CD14-positive monocyte (primary cell): ENCODE measurements at regions not wholly inside any gene's neighbourhood (a gene's known extent, or its start where the extent isn't known, plus 50 kb on each side); places are given as distances from the start of the nearest gene placed in this dataset.
A peak's percentile ranks its signal among the peaks of the same experiment; 100 is the strongest.

Experiments
- DNase-seq, 3 donors: peaks; one replicate each; pipeline ENCODE4 v3.0.0-alpha.2; 2011 to 2022
- H2AFZ ChIP-seq: 2 replicates; pipeline ENCODE4 v1.6.0; 2012; ENCODE audit warnings: mild to moderate bottlenecking, low read depth, low read length, inconsistent platforms; ENCODE audit not compliant: insufficient read depth, poor library complexity, severe bottlenecking
- H3K27ac ChIP-seq, 2 donors: 1 replicate in 1 of 2; 2 replicates in 1 of 2; pipeline ENCODE4 v1.5.1; 2012 to 2013; ENCODE audit warnings: low read length in 2 of 2, control low read depth in 1 of 2, inconsistent platforms in 1 of 2, low read depth in 1 of 2, mild to moderate bottlenecking in 1 of 2
- H3K27me3 ChIP-seq, 2 donors: one replicate each; pipeline versions ENCODE4 v1.6.0 to v1.6.1; 2011 to 2013; ENCODE audit warnings: low read length in 2 of 2; ENCODE audit not compliant: control insufficient read depth in 2 of 2, insufficient read depth in 2 of 2
- H3K36me3 ChIP-seq, 2 donors: replicated peaks in 1 of 2; 1 replicate in 1 of 2; 2 replicates in 1 of 2; pipeline versions ENCODE4 v1.5.1 to v1.6.1; 2012 to 2013; ENCODE audit warnings: low read length in 2 of 2, control low read depth in 1 of 2, inconsistent platforms in 1 of 2, mild to moderate bottlenecking in 1 of 2; ENCODE audit not compliant: insufficient read depth in 2 of 2, control insufficient read depth in 1 of 2
- H3K4me1 ChIP-seq, 2 donors: 1 replicate in 1 of 2; 2 replicates in 1 of 2; pipeline versions ENCODE4 v1.5.1 to v1.6.1; 2012 to 2013; ENCODE audit warnings: low read length in 2 of 2, control low read depth in 1 of 2, inconsistent platforms in 1 of 2, mild to moderate bottlenecking in 1 of 2, moderate library complexity in 1 of 2; ENCODE audit not compliant: insufficient read depth in 2 of 2, control insufficient read depth in 1 of 2
- H3K4me2 ChIP-seq: replicated peaks from 2 replicates; pipeline ENCODE3; 2012; ENCODE audit warnings: low read length, moderate library complexity, mild to moderate bottlenecking; ENCODE audit not compliant: poor library complexity, severe bottlenecking; ENCODE audit errors: extremely low read depth
- H3K4me3 ChIP-seq, 3 experiments: fragments of 200-600 bp in 1 of 3; sonication (generic) in 1 of 3; replicated peaks in 1 of 3; 1 replicate in 2 of 3; 2 replicates in 1 of 3; pipeline ENCODE4 v1.5.1; 2011 to 2013; ENCODE audit warnings: low read length in 3 of 3, mild to moderate bottlenecking in 3 of 3, control low read depth in 2 of 3, low read depth in 2 of 3, inconsistent platforms in 1 of 3, moderate library complexity in 1 of 3
- H3K79me2 ChIP-seq: 2 replicates; pipeline ENCODE4 v1.6.0; 2012; ENCODE audit warnings: mild to moderate bottlenecking, control low read depth, inconsistent platforms, low read length, moderate library complexity; ENCODE audit not compliant: insufficient read depth
- H3K9ac ChIP-seq: 2 replicates; pipeline ENCODE4 v1.6.0; 2017; ENCODE audit warnings: low read length, mild to moderate bottlenecking; ENCODE audit not compliant: insufficient read depth, poor library complexity, severe bottlenecking
- H3K9me3 ChIP-seq, 2 donors: replicated peaks in 1 of 2; 1 replicate in 1 of 2; 2 replicates in 1 of 2; pipeline versions ENCODE4 v1.5.1 to v1.6.1; 2012 to 2013; ENCODE audit warnings: low read length in 2 of 2, control low read depth in 1 of 2; ENCODE audit not compliant: control insufficient read depth in 1 of 2, insufficient read depth in 1 of 2
- H4K20me1 ChIP-seq: 2 replicates; pipeline ENCODE4 v1.6.0; 2012; ENCODE audit warnings: mild to moderate bottlenecking, low read length, control low read depth, moderate library complexity; ENCODE audit not compliant: insufficient read depth
- H3K27ac Mint-ChIP-seq, 7 donors: one replicate each; pipeline ENCODE4 v1.8.0; 2020; ENCODE audit warnings: mild to moderate bottlenecking in 7 of 7, mixed read lengths in 7 of 7, moderate library complexity in 6 of 7, inconsistent platforms in 2 of 7
- H3K27me3 Mint-ChIP-seq, 3 donors: one replicate each; pipeline ENCODE4 v1.8.0; 2021 to 2022; ENCODE audit warnings: low read depth in 3 of 3, mild to moderate bottlenecking in 3 of 3, mixed read lengths in 3 of 3, moderate library complexity in 3 of 3, inconsistent platforms in 1 of 3
- H3K36me3 Mint-ChIP-seq, 2 donors: one replicate each; pipeline ENCODE4 v1.8.0; 2020; ENCODE audit warnings: mixed read lengths in 2 of 2, inconsistent platforms in 1 of 2, mild to moderate bottlenecking in 1 of 2
- H3K4me1 Mint-ChIP-seq: one replicate; pipeline ENCODE4 v1.8.0; 2020; ENCODE audit warnings: mild to moderate bottlenecking, mixed read lengths
- H3K4me3 Mint-ChIP-seq, 2 donors: one replicate each; pipeline ENCODE4 v1.8.0; 2020; ENCODE audit warnings: mild to moderate bottlenecking in 2 of 2, mixed read lengths in 2 of 2, moderate library complexity in 1 of 2
- H3K9me3 Mint-ChIP-seq, 7 donors: one replicate each; pipeline ENCODE4 v1.8.0; 2020 to 2022; ENCODE audit warnings: mixed read lengths in 7 of 7, mild to moderate bottlenecking in 6 of 7, moderate library complexity in 6 of 7, inconsistent platforms in 2 of 7
- WGBS: methylation state at CpG from one replicate; pipeline ENCODE4 v1.1.5; 2013; ENCODE audit warnings: missing lambda C conversion rate; ENCODE audit not compliant: insufficient coverage; 5-methylcytosine and 5-hydroxymethylcytosine counted together
- intact Hi-C, 2 donors: fragments of 100-400 bp; cut with micrococcal nuclease; formaldehyde crosslinking; loops; one replicate each; pipeline versions ENCODE4 v1.15.0 to v1.15.1; 2023
- TF ChIP-seq, protein P1 (sequence below): fragments of 200-600 bp; IDR thresholded peaks from one replicate; pipeline ENCODE4 v1.8.0; 2022; ENCODE audit warnings: antibody characterized with exemption, mild to moderate bottlenecking

GRCh38 chr12:33531261-33531660 is 91.6 kb upstream of the SYT10 start:
- no peak for DNase-seq
- TF ChIP-seq, protein P1, sequence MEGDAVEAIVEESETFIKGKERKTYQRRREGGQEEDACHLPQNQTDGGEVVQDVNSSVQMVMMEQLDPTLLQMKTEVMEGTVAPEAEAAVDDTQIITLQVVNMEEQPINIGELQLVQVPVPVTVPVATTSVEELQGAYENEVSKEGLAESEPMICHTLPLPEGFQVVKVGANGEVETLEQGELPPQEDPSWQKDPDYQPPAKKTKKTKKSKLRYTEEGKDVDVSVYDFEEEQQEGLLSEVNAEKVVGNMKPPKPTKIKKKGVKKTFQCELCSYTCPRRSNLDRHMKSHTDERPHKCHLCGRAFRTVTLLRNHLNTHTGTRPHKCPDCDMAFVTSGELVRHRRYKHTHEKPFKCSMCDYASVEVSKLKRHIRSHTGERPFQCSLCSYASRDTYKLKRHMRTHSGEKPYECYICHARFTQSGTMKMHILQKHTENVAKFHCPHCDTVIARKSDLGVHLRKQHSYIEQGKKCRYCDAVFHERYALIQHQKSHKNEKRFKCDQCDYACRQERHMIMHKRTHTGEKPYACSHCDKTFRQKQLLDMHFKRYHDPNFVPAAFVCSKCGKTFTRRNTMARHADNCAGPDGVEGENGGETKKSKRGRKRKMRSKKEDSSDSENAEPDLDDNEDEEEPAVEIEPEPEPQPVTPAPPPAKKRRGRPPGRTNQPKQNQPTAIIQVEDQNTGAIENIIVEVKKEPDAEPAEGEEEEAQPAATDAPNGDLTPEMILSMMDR = no peak
- Mint-ChIP-seq H3K36me3 (no peaks in the 10 kb centered on the region), H3K27ac (peak overlapping the region in 1 of 7 donors; percentile 33), H3K9me3 (peaks cover 0 to 10% (median 2%) of the 10 kb centered on the region in 7 donors), H3K4me3 (no peak overlapping the region), H3K4me1 (peaks cover 7% of the 10 kb centered on the region), H3K27me3 (no peaks in the 10 kb centered on the region)
- Histone ChIP-seq H3K36me3 (no peaks in the 10 kb centered on the region), H4K20me1 (no peaks in the 10 kb centered on the region), H3K79me2 (no peaks in the 10 kb centered on the region), H3K27ac (peak overlapping the region in 1 of 2 donors; percentile 27), H3K27me3 (no peaks in the 10 kb centered on the region), H3K4me1 (peaks cover 27 to 37% of the 10 kb centered on the region in 2 donors), H3K4me2 (no peak overlapping the region), H3K4me3 (no peak overlapping the region), H2AFZ (no peak overlapping the region), H3K9me3 (no peaks in the 10 kb centered on the region), H3K9ac (no peak overlapping the region)
- intact Hi-C loops = loop anchor here in 1 of 2 donors (10.0 kb wide), 1 partner anchor 84 kb away; no protein-coding TSS in a partner anchor
- 98% methylated on average over 4 of the region's 8 CpGs for whole genome bisulfite sequencing

DNA sequence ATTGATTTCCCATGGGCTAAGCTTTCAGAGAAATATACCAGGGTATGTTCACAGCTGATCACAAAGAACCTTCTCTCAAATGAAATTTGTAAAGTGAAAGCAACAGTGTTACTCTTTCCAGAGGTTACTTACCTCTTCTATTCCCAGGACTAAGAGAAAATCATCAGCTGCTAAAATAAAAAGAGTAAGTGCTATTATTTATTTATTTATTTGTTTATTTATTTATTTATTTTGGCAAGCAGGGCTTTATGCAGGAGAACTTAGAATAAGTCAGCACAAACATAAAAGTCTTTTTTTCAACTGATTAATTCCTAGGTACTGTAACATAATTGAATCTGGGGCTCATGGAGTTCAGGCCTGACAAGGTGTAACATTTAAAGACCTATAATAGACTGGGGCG is 93.9 kb upstream of the SYT10 start:
- peaks cover 27 to 35% of the 10 kb centered on the region in 2 donors for H3K4me1 ChIP-seq
- Mint-ChIP-seq H3K9me3 (peaks cover 0 to 10% (median 4%) of the 10 kb centered on the region in 7 donors), H3K4me3 (no peak overlapping the region), H3K27me3 (peaks cover 0 to 2% (median 0%) of the 10 kb centered on the region in 3 donors), H3K36me3 (no peaks in the 10 kb centered on the region), H3K4me1 (peaks cover 7% of the 10 kb centered on the region), H3K27ac (no peak overlapping the region)
- H3K4me3 ChIP-seq = no peak overlapping the region
- H3K79me2 ChIP-seq = no peaks in the 10 kb centered on the region
- no peak overlapping the region for H2AFZ ChIP-seq
- no peak overlapping the region for H3K4me2 ChIP-seq
- no peaks in the 10 kb centered on the region for H3K9me3 ChIP-seq
- no peak for DNase-seq
- H4K20me1 ChIP-seq = no peaks in the 10 kb centered on the region
- no peaks in the 10 kb centered on the region for H3K27me3 ChIP-seq
- WGBS = 100% methylated on average over 1 of the region's 1 CpG
- intact Hi-C loops = loop anchor here in 1 of 2 donors (10.0 kb wide), 1 partner anchor 81 kb away; no protein-coding TSS in a partner anchor
- TF ChIP-seq, protein P1 = no peak
- H3K9ac ChIP-seq = no peak overlapping the region
- H3K27ac ChIP-seq = no peak overlapping the region
- no peaks in the 10 kb centered on the region for H3K36me3 ChIP-seq
